ENCODE measurements at regions not wholly inside any gene's neighbourhood (a gene's known extent, or its start where the extent isn't known, plus 50 kb on each side); places are given as distances from the start of the nearest gene placed in this dataset.

GRCh38 chr7:68376131-68376661 is 1222.1 kb upstream of the AUTS2 start:
- ATAC-seq: no peak
- no peak for TF ChIP-seq CTCF (IDR thresholded peaks at IDR 0.05)
- no peaks in the 10 kb centered on the region for H3K27me3 ChIP-seq
- no peak overlapping the region for H3K4me3 ChIP-seq
- intact Hi-C loops (cut with DNase I): no loop called here
- H3K36me3 ChIP-seq: no peaks in the 10 kb centered on the region
- H3K4me1 ChIP-seq: no peaks in the 10 kb centered on the region
- H3K9me3 ChIP-seq: peaks cover 0 to 15% of the 10 kb centered on the region in 2 donors
- H3K27ac ChIP-seq: no peak overlapping the region
- no peak for DNase-seq

GRCh38 chr7:68381731-68382130 is 1216.5 kb upstream of the AUTS2 start:
- ATAC-seq: no peak
- no peak overlapping the region for H3K27ac ChIP-seq
- no peaks in the 10 kb centered on the region for H3K36me3 ChIP-seq
- no peaks in the 10 kb centered on the region for H3K4me1 ChIP-seq
- TF ChIP-seq CTCF (IDR thresholded peaks at IDR 0.05): no peak
- intact Hi-C loops (cut with DNase I): no loop called here
- no peak overlapping the region for H3K4me3 ChIP-seq
- DNase-seq: no peak
- H3K9me3 ChIP-seq: peaks cover 0 to 48% of the 10 kb centered on the region in 2 donors
- H3K27me3 ChIP-seq: no peaks in the 10 kb centered on the region

- no peaks in the 10 kb centered on the region for H3K36me3 ChIP-seq
- DNase-seq (no peak), ATAC-seq (no peak)
- H3K27me3 ChIP-seq: no peaks in the 10 kb centered on the region
- TF ChIP-seq CTCF (IDR thresholded peaks at IDR 0.05): no peak
- H3K4me3 ChIP-seq: no peak overlapping the region
- no peak overlapping the region for H3K27ac ChIP-seq
- H3K4me1 ChIP-seq: no peaks in the 10 kb centered on the region
- H3K9me3 ChIP-seq: peaks cover 0 to 47% of the 10 kb centered on the region in 2 donors
- intact Hi-C loops (cut with DNase I): no loop called here
Observed at GRCh38 chr7:68384581-68384980, 1213.7 kb upstream of the AUTS2 start.

- Histone ChIP-seq H3K27ac (no peak overlapping the region), H3K27me3 (no peaks in the 10 kb centered on the region), H3K4me3 (no peak overlapping the region), H3K9me3 (peaks cover 0 to 21% of the 10 kb centered on the region in 2 donors), H3K36me3 (no peaks in the 10 kb centered on the region), H3K4me1 (no peaks in the 10 kb centered on the region)
- intact Hi-C loops (cut with DNase I): no loop called here
- ATAC-seq (no peak), DNase-seq (no peak)
- TF ChIP-seq CTCF (IDR thresholded peaks at IDR 0.05): no peak
Observed at GRCh38 chr7:68393051-68393450, 1205.2 kb upstream of the AUTS2 start.

GRCh38 chr7:68394131-68394530 is 1204.1 kb upstream of the AUTS2 start:
- no peaks in the 10 kb centered on the region for H3K27me3 ChIP-seq
- no peak for DNase-seq
- intact Hi-C loops (cut with DNase I): no loop called here

More at GRCh38 chr7:68394131-68394530, 1204.1 kb upstream of the AUTS2 start:
- Histone ChIP-seq H3K27ac (no peak overlapping the region), H3K36me3 (no peaks in the 10 kb centered on the region), H3K4me1 (no peaks in the 10 kb centered on the region), H3K9me3 (peaks cover 0 to 24% of the 10 kb centered on the region in 2 donors), H3K4me3 (no peak overlapping the region)
- no peak for ATAC-seq
- TF ChIP-seq CTCF (IDR thresholded peaks at IDR 0.05): no peak
